C4-2B (cell line): ENCODE measurements at regions not wholly inside any gene's neighbourhood (a gene's known extent, or its start where the extent isn't known, plus 50 kb on each side); places are given as distances from the start of the nearest gene placed in this dataset.

Experiments used
- H3K27ac ChIP-seq: fragments of 450-650 bp; 2 replicates; pipeline ENCODE4 v1.5.1; 2017
- ZFX ChIP-seq: fragments of 450-650 bp; IDR thresholded peaks from 2 replicates; pipeline ENCODE4 v1.6.1; 2017
- TF ChIP-seq, protein P1 (sequence below): fragments of 450-650 bp; conservative IDR thresholded peaks from 2 replicates; pipeline ENCODE4 v1.5.1; 2017; ENCODE audit warnings: mild to moderate bottlenecking

DNA sequence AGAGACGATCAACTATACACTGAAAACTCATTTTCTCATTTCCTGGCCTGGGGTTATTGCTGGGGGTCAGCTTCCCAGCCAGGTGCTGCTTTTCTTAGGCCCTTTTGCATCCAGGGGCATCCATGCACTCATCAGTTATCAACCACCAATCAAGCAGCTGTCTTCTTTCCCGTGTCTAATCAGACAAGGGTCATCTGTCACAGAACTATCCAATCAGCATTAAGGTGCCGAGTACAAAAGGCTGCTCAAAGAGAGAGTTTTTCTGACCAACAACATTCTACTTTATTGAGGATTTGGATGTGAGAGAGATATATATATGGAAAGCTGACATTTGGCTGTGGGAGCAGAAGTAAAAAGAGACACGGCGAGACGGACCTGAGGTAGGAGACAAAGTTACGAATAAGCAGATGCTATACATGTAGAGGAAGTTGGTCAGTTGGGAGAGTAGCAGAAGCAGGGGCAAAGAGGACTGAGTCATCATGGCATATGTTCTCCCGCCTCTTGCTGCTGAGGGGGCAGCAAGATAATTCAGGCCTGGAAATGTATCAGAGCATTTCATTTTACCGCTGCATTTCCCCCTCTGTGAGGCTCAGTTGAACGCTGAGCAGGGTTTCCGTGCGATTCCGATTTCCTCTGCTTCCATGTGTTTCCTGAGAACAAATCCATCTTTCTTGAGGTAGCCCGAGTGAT is 129.3 kb downstream of the NUP35 start:
- TF ChIP-seq, protein P1, sequence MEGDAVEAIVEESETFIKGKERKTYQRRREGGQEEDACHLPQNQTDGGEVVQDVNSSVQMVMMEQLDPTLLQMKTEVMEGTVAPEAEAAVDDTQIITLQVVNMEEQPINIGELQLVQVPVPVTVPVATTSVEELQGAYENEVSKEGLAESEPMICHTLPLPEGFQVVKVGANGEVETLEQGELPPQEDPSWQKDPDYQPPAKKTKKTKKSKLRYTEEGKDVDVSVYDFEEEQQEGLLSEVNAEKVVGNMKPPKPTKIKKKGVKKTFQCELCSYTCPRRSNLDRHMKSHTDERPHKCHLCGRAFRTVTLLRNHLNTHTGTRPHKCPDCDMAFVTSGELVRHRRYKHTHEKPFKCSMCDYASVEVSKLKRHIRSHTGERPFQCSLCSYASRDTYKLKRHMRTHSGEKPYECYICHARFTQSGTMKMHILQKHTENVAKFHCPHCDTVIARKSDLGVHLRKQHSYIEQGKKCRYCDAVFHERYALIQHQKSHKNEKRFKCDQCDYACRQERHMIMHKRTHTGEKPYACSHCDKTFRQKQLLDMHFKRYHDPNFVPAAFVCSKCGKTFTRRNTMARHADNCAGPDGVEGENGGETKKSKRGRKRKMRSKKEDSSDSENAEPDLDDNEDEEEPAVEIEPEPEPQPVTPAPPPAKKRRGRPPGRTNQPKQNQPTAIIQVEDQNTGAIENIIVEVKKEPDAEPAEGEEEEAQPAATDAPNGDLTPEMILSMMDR = no peak
- TF ChIP-seq ZFX = no peak

DNA sequence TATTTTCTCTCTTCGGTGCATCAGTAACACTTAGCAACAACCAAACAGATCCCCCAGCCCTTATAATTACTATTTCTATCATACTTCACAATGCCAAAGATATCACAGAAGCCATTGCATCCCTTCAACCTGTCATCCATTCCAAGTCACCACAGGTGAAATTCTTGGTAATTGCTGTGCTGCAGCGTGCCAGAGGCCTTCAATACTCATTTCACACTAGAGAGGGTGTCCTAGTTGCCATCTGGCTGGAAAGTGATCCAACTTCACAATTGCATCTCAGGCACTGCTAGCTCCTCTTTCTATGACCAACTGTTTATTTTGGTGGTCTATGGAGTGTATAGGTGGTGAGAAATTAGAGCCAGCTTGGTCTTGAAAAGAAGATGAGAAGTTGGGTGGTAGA is 131.2 kb downstream of the NUP35 start:
- no peak for TF ChIP-seq ZFX
- TF ChIP-seq, protein P1 = no peak
- H3K27ac ChIP-seq = no peak overlapping the region

More for the DNA sequence above, 129.3 kb downstream of the NUP35 start:
- H3K27ac ChIP-seq = no peak overlapping the region

DNA sequence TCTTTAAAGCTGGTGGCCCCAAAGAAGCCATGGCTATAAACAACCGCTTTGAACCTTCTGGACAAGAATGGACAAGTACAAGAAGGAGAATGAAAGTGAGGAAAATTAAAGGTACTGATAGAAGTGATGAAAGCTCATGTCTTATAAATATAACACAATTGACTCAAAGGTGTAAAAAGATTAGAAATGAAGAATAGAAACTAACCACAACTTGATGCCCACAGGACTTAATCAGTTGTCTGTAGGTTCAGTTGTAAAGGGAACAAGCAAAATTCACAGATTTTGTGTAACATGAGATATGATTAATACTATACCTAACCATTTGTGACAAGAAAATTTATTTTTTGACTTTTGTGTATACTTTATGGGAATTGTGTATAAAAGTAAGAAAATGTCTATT is 135.7 kb downstream of the NUP35 start:
- no peak overlapping the region for H3K27ac ChIP-seq
- TF ChIP-seq, protein P1 = no peak

DNA sequence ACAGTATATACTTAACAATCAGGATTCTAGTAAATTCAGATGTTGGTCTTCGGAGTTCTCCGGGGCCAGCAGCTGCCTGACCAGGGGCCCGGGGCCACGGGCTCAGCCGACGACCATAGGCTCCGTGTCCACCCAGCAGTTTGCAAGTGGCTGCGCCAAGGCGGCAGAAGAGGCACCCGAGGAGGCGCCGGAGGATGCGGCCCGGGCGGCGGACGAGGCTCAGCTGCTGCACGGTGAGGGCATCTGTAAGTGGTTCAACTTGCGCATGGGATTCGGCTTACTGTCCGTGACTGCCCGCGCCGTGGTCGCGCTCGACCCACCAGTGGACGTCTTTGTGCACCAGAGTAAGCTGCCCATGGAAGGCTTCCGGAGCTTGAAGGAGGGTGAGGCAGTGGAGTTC is 136.3 kb downstream of the NUP35 start:
- no peak overlapping the region for H3K27ac ChIP-seq
- TF ChIP-seq, protein P1 = no peak
- no peak for TF ChIP-seq ZFX

DNA sequence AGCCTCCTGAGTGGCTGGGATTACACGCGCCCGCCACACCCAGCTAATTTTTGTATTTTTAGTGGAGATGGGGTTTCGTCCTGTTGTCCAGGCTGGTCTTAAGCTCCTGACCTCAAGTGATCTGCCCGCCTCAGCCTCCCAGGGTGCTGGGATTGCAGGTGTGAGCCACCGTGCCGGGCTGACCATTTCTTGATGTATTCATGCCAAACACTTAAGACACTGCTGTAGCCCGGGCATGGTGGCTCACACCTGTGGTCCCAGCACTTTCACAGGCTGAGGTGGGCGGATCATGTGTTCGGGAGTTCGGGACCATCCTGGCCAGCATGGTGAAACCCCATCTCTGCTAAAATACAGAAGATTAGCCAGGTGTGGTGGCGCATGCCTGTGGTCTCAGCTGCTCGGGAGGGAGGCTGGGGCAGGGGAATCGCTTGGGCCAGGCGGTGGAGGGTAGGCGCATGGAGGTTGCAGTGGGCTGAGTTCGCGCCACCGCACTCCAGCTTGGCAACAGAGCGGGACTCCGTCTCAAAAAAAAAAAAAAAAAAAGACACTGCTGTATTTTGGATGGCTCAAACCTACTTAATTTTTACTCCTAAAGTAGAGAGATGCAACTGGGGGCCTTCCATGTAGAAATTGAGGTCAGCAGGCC is 140.8 kb downstream of the NUP35 start:
- TF ChIP-seq, protein P1 = no peak
- no peak for TF ChIP-seq ZFX
- no peak overlapping the region for H3K27ac ChIP-seq

DNA sequence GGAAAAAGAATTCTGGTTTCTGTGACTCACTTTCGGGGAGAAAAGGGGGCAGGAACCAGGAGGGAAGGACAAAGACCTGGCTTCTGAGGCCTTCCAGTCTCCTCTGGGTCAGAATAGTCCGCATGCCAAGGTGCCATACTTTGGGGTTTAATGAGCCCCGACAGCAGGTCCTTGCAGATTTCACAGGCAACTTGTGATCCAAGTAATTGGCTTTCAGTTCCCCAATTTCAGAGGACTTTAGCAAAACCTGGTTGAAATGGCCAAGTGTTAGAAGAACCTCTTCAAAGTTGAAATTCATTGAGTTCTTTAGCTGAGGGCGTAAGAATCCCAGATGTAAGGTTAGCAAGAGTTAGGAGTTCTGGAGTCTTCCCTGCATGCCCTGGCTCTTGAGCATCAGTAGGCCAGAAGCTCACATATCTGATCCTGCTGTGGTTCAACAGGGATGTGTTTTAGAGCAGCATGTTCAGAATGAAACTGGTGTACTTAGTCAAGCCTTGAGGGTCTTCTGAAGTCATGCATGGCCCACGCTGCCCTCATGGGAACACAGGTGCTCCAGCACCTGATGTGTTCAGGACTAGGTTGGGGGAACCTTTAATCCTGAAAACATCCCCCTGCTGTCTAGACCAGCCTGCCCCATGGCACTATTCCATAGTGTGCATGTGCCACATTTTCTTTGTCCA is 143.0 kb downstream of the NUP35 start:
- no peak for TF ChIP-seq ZFX
- TF ChIP-seq, protein P1 = no peak
- no peak overlapping the region for H3K27ac ChIP-seq

DNA sequence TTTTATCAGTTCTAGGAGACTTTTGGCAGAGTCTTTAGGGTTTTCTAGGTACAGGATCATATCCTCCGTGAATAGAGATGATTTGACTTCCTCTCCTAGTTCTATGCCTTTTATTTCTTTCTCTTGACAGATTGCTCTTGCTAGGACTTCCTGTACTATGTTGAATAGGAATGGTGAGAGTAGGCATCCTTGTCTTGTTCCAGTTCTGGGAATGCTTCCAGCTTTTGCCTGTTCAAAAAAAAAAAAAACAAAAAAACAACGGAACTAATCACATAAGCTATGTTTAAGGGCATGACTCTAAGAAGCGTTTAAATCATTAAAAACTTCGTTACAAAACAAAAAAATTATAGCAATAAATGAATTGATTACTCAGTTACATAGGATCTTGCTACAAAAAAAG is 145.7 kb downstream of the NUP35 start:
- TF ChIP-seq, protein P1 = no peak
- no peak for TF ChIP-seq ZFX
- H3K27ac ChIP-seq = no peak overlapping the region
